T-helper 1 cell treated with Interleukin-12 subunit alpha and Interleukin-12 subunit beta and Interleukin-4 antibody, amounts not matched to agents 30 ng/mL and 1 ng/mL, for 36 hours (primary cell): ENCODE measurements at regions not wholly inside any gene's neighbourhood (a gene's known extent, or its start where the extent isn't known, plus 50 kb on each side); places are given as distances from the start of the nearest gene placed in this dataset.

ENCODE experiments used
- intact Hi-C: fragments of 100-400 bp; cut with micrococcal nuclease; formaldehyde crosslinking; loops from one replicate; pipeline ENCODE4 v1.15.1; 2024

DNA sequence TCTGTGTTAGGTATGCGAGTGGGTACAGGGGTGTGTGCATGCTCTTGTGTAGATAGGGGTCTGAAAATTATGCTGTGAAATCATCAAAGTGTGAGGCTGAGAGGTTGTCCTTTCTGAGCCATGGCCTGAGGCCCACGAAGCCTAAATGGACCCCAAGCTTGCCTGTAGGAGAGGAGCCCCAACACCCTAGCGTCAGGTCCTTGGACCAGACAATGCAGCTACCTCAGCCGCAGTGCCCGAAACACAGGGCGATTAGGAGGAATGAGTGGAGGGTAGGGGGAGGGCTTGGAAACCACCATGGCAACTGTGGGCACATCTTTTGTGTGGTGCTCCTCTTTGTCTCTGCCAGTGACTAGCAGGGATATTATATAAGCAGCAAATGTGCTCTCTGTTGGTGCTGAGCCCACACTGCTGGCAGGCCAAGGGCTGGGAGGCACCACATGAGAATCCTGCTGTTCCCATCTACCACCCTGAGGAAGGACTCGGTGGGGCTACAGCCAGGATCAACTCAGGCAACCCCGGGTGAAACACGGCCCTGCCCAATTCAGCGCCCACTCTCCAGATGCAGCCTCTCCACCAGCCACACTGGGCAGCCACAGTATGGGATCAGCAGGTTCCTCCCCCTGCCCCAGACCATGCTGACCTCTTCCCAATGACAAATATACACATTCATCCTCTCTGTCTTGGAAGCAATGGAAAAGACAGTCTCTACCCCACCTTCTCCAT lies 84.6 kb upstream of the FSTL4 start:
- intact Hi-C loops, result no loop called here

DNA sequence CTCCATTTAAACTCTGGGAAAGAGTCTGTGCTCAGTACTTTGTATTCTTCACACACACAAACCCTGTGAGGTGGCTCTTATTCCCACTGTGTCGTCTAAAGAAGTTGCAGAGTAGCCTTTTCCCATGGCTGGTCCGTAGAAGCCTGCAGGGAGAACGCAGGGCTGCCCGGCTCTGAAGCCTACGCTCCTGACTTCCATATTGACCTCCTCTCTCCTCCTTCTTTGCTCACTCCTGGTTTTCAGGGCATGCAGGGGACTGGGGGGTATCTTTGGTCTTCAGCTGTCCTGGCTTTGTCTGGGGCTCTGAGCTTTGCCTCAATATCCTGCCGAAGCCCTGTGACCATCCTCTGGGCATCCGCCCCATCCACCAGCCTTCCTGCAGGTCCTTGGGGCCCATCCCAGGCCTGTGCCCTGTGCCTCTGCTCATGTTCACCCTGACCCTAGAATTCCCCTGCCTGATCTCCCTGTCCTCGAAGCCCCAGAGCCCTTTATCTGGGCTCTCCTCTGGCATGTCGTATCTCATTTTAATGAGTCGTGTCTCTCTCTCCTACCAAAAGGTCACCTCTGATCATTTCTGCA lies 83.8 kb upstream of the FSTL4 start:
- intact Hi-C loops, result no loop called here

DNA sequence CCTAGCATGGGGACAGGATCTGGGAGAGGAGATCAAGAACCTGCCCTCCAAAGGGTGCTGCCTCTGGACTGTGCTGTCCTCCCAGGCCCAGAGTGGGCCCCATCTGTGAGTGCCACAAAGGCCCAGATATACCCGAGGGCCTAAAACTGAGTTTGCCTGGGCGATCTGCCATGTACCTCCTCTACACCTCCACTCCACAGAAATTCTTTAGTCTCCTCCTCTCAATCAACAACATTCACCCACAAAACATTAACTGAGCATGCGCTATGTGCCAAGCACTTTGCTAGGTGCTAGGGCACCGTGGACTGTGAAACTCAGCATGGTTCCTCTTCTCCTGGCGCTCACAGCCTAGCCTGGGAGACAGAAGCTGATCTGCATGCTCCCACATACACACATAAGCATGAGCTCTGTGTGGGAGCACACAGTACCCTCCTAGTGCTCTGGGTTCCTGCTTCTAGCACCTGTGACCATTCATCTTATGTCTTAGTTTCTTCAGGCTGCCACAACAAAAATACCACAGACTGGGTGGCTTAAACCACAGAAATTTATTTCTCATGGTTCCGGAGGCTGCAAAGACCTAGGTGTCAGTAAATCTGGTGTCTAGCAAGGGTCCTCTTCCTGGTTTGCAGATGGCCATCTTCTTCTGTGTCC lies 82.0 kb upstream of the FSTL4 start:
- intact Hi-C loops, result no loop called here

DNA sequence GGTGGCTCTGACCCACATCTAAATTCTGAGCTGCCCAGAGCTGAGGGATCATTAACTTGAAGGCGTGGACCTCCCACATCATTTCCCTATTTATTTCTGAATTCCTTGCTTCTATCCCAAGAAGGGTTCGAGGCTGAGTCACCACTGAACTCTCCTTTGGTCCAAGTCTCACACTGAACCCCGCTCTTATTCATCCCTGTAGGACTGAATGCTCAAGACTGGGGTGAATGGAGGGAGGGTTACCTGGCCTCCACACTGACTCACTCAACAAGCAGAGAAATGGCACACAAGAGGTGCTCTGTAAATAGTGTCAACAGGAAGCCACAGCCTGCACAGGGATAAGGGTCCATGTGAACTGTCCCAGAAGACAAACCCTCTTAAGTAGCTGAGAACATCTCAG lies 79.1 kb upstream of the FSTL4 start:
- intact Hi-C loops, result no loop called here

DNA sequence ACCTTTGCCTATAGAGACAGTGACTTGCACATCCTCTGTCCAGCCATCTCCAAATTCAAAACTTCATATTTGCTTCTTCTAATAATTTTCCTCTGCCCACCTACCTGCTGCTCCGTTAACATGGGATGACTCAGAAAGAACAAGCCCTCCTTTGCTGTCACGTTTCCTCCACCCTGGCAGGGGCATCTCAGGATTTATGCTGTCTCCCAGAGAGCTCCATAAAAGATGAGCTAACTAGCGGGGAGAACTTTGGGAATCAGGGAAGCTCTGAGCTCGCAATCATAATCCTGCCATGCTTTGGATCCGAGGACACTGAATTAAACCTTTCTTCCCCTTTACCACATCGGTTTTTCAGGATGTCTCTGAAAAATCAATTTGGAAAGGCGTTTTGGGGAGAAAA lies 78.4 kb upstream of the FSTL4 start:
- intact Hi-C loops, result no loop called here

DNA sequence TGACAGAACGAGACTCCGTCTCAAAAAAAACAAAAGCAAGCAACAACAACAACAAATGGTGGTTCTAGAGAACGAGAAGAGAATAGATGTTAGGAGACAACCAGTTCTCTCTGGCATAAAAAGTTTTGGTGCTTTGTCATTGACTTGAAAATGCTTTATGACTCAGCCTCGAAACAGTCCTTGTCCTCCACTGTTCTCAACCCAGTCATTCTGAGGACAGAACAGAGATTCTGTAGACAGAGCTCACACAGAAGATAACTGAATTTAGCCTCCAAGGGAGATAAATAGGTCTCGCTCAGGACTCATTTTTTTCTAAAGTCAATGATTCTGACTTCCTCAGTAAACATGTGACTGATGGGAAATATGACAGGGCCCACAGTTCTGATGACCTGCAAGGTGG lies 76.0 kb upstream of the FSTL4 start:
- intact Hi-C loops, result no loop called here

DNA sequence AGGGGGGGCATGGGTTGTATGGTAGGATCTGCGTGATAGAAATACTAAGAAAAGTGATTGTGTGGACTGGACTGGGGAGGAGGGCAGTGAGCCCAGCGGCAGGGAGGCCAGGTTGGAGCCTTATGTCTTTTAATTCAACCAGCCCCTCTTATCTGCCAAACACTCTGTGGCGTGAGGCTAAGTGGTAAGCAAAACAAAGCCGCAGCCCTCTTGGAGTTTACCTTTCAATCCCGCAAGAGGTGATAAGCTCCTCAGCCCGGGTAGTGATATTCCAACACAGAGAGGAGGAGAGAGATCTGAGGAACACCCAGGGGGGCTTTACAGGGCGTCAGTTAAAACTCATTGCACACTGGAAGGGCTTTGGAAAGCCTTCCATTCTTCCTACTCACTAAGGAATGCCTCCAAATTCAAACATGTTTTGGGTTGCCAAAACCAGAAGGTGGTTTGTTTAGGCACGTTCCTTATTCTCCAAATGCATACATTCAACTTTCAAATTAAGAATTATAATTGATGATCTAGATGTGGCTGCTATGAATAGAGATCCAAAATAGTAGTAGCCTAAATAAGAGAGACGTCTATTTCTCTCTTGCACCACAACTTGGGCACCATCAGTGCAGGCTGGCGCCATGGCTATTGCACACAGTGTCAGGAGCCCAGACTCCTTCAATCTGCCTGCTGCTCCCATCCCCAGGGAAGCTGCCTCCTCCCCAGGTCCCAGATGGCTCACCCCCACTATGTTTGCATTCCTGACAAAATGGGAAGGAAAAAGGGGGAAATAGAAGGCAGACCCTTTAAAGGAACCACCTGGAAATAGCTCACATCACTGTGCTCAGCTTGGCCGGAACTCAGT lies 75.1 kb upstream of the FSTL4 start:
- intact Hi-C loops, result no loop called here

DNA sequence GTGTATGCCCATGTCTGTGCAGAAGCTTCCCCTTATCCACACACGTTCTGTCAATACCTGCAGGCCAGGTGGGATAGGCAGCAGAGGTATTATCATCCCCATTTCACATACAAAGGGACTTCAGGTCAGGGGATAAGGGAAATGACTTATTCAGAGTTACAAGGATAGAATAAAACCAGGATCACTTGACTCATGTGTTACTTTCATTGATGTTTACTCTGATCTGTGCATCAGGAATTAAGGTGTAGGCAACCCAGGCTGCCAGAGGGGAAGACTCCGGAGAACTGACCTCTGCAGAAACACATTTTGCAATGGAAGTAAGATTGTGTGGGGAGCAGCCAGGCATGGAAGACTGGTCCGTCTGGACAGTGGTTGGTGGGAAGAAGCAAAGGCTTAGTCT lies 74.2 kb upstream of the FSTL4 start:
- intact Hi-C loops, result no loop called here

DNA sequence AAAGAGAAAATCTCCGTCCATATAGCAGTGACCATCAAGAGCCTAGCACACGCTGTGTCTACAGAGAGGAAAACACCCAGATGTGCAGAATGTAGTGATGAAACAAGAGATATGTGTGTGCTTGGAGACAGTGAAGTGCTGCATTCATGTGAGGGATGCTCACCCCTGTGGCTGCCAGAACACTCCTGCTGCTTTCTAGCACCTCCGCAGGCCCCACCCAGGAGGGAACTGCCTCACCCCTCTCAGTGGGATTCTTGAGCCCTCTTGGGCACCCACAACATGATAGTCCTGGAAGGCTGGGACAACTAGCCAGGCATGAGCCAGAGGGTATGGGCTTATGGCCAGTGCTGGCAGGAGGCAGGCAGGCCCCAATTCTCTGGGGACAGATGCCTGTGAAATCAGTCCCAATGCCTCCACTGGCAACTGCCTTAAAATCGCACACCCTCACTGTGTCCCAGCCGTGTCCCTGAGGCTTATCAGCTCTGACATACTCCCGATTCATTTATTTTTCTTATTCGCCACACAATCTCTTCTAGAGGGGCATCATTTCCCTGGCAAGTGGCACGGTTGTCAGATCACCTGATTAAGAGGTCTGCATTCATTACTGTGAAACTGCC lies 73.2 kb upstream of the FSTL4 start:
- intact Hi-C loops, result no loop called here

DNA sequence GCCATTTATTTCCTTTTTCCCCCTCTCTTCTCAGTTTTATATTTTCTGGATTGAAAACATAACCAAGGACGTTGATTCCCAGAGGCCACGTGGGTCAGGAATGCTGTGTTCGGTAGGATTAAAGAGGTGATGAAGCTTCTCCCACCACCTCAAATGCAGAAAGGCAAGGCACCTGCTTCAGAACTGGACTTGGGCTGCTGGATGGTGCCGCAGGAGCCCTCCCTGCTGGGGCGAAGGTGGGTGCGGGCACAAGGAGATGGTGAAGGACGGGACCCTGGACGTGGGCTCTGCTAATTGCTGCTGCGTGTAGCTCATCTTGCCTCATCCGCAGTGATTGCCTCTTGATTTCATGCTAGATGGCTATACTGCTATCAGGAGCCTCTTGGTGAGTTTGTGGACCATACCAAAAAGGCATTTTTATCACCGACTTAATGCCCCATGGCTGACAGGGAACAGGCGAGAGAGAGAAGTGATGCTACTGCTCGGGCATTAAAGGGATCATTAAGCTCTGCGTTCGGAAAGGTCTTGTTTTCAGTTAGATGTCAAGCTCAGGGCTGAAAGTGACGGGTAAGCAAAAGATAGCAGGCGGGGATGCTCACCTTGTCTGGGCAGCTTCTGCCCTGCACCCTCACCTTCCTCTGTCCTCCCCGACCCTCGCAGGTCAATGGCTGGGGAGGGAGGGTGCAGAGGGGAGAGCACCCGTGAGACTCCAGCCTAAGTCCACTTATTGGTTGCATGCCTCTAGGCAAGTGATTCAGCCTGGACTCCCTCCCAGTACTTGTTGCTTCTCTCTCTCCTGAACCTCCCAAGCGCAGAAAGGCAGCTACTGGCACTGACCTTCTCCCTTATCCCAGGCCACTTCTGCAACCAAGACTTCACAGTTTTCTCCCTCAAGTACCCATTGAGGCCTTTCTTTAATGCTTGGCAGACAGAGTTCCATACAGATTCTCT lies 71.6 kb upstream of the FSTL4 start:
- intact Hi-C loops, result no loop called here

DNA sequence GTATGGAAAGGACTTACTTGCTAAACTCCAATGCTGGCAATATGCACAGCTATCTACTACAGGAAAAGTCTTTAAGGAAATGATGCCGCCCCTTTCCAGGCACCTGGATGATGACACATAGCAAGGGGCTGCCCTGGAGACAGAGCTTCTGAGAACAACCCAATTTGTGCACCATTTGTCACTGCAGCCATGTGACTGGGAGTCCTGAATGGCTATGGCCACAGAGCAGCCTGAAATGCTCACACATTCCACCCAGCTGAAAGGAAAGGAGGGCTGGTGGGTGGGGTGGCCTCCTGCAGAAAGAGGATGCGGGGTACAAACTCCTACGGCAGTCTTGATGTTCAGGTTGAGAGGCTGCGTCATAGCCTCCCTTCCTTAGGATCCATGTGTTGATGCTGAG lies 70.1 kb upstream of the FSTL4 start:
- intact Hi-C loops, result no loop called here

DNA sequence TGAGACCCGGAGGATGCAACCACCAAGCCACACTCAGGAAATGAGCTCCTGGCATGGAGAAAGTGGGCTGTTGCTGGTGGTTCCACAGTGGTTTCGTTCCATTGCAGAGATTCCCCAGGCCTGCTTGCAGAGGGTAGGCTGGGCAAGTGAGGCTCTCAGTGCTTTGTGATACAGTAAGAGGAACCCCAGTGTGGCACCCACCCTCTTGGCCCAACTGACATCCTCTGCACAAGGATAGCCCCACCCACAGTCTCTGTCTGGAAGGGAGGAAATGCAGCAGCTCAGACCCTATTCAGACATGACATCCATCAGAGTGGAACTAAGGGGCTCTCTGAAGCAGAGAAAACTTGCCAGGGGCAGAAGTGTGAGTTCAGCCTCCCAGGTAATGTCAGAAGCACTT lies 69.6 kb upstream of the FSTL4 start:
- intact Hi-C loops, result no loop called here

DNA sequence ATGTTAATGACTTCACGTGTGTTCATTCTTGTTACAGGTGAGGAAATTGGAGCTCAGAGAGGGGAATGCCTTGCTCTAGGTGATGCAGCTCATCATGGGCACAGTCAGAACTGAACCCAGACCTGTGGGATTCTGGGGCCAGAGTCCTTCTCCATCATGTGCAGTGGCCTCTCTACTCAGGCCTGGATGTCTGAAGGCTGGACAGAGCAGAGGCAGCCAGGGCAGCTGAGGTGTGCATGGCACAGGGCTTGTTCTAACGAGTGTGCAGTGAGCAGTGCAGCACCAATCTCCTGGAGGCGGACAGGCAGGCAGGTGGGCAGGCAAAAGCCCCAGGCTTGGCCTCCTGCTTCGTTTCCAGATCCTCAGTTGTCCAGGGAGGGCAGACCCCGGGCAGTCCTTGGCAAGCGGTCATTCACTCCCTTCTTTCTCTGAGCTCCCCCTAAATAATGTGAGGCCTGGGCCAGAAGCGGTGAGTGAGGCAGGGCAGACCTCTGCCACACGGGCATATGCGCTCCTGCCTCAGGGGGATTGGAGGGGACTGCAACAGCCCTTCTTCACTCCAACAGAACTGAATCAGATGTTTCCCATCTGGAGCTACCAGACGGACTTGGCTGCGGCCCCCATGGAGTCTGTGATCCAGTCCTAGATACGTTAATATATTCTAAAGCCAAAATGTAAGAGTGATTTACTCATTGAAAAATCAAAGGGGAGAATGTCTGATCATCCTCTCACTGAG lies 68.7 kb upstream of the FSTL4 start:
- intact Hi-C loops, result no loop called here

DNA sequence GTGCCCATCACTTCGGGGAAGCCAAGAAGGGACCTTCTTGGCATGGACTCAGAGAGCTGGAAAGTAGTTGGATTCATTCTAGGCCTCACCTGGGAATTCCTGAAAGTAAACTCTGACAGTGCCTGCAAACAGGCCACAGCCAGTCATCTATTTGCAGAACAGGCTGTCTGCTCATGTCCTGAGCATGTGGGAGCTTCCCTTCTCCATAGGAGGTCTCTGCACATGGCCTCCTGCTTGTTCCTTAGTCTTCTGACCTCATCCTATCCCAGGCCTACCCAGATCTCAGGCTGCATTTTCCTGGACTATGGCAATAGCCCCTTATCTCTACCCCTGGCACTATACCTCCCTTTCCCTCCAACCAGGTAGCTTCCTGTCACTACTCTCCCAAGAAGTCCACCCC lies 67.2 kb upstream of the FSTL4 start:
- intact Hi-C loops, result no loop called here

DNA sequence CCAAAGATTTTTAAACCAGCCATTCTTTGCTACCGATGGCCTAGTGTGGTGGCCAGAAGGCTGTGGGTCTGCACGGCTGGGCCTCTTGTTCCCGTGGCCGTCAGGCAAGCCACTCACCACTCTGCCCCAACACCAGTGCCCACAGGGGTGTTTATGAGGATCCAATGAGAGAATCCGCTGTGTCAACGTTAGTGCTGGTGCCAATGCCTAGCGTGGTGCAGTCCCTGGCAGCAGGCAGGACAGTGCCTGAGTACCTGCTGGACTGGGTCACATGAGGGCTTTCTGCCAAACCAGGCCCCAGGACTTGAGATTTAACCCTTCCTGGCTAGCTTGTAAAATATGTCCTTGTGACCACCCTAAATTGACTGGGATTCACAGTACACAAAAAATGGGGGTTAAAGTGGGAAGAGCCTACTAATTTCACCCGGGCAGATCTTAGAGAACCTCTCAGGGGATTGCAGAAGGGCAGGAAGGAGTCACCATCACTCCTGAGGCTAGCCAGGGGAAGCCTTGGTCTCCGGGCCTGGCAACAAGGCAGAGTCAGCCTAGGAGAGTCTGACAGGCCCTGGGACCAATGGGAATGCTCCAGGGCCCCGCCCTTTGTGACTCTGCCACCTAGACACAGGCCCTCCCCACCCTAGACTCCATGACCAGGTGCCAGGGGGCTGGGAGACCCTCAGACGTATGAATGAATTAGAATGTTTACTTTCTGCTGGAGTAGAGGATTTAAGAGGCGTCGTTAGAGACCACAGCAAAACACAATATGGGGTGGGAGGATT lies 63.2 kb upstream of the FSTL4 start:
- intact Hi-C loops, result no loop called here

DNA sequence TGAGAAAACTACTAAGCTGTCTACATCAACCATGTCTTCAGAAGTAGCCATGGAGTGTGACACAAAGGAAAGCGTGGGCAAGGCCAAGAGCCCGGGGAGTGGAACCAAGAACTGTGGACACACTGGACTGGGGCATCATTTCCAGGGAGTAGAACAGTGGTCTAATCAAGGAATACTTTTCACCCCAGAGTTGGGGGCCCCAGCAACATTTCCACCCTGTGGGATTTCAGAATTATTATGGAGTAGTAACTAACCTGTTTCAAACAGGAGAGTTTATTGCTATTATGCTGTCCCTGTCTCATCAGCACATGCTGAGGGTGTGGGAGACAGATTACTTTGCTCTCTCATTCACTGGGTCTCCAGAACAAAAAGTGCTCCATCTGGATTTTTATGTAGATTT lies 58.0 kb upstream of the FSTL4 start:
- intact Hi-C loops, result no loop called here

DNA sequence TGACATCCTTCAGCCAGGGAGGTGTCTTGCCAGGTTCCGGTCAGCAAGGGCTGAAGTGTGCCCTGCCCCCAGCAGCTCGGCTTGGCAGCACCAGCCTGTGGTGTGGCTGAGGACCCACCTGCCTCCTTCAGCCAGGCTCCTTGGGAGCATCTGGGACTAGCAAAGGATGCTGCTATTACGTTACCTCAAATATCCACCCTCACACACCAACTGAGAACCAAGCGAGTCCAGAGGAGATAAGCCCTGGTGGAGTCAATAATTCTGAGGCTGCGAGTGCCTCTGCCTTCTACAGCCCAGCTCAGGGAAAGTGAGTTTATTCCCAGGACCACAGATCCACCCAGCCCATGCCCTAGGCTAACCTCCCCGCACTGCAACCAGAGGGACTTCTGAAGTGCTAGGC lies 57.1 kb upstream of the FSTL4 start:
- intact Hi-C loops, result no loop called here

DNA sequence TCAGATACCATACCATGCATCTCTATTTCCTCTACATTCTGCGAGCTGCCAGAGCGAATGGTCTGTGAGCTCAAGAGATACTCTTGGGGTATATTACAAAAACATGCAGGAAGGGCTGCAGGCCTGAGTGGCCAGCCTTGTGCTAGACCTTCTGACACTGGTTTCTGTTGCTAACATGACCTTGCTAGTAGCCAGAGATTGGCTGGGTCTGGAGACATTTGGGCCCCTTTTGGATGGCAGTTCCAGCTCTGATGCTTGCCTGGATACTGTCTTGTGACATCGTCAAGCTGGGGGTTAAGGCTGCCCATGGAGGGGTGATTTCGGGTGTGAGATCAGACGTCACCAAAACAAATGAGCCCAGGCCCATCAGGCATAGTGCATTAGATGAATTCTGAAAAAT lies 56.1 kb upstream of the FSTL4 start:
- intact Hi-C loops, result no loop called here

DNA sequence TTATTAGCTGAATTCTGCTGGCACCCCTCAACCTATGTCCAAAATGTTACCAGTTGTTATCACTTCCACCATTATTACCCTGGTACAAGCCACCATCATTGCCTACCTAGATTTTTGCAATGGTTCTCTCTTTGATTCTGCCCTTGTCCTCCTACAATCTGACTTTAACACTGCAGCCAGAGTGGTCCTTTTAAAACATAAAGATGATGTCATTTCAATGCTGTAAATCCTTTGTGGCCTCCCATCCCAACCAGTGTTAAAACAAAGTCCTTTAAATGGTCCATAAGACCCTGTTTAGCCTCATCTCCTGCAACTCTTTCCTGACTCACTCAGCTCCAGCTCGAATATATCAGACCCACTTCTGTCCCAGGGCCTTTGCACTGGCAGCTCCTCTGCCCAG lies 54.9 kb upstream of the FSTL4 start:
- intact Hi-C loops, result no loop called here
